ELF-1 (cell line): ENCODE measurements at regions not wholly inside any gene's neighbourhood (a gene's known extent, or its start where the extent isn't known, plus 50 kb on each side); places are given as distances from the start of the nearest gene placed in this dataset.

Experiments used
- DNase-seq: peaks from one replicate; pipeline ENCODE4 v3.0.0-alpha.2; 2016; ENCODE audit warnings: low read depth, low spot score

DNA sequence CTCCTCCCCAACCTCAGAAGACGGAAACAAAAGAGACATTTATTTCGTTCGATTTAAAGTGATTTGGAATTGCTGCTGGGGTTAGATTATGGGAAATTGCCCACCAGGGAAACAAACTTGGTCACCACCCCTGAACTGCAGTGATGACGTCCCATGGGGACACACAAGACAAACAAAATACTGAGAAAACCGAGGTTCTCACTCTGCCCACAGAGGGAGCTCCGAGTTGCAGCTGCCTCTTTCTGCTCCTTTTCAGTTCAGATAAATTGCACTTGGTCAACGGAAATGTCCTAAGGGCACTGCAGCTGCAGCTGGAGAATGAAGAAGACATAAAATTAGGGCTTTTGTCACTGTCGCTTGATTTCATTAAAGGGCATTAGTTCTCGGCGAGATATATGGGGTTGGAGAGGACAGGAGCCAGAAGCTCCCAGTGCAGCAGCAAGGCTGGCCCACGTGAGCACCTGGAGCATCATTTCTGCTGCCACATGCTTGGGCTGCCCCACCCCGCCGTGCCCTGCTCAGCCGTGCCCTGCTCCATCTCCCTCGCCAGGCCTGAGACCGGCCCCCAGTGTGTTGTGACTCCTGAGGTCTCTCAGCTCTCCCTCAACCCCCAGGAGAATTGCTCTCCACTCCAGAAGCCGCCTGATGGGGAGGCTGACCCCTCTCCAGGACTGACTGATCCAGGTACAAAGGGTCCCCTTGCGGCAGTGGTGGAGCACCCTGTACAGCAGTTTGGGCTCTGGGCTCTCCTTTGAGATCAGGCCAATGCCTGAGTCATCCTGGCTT, 231.7 kb upstream of the AJAP1 start:
- peak; percentile 55 for DNase-seq

DNA sequence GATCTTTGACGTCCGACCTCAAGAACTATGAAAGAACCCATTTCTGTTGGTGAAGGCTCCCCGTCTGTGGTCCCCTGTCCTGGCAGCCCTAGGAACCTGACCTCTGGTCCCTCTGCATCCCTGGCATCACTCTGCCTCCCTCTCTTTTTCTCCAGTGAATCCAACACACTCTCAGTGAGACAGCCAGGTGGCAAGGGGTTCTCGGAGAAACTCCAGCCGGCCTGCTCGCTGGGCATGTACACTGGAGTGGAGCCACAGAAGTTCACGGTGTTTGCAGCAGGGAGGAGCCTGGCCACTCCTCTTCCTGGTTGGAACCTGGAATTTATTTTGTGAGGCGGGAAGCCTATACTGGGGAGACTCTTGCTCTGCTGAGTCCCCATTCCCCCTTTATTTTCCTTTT, 230.2 kb upstream of the AJAP1 start:
- no peak for DNase-seq

DNA sequence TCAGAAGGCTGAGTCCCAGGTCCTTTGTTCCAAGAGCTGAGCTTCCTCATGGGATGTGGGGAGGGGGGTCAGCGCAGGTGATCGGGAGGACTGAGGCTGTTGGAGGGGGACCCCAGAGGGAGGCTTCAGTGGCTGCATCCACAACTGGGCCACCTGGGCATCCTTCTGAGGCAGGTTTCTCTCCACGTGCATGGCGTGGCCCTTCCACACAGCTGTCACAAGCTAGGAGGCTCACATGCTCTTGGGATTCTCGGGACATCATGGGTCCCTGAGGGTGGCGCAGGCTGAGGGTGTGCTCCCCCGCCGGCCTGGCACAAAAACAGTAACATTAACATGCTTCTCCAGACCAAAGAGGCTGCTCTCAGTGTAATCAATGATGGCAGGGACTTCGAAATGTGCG, 229.6 kb upstream of the AJAP1 start:
- no peak for DNase-seq

DNA sequence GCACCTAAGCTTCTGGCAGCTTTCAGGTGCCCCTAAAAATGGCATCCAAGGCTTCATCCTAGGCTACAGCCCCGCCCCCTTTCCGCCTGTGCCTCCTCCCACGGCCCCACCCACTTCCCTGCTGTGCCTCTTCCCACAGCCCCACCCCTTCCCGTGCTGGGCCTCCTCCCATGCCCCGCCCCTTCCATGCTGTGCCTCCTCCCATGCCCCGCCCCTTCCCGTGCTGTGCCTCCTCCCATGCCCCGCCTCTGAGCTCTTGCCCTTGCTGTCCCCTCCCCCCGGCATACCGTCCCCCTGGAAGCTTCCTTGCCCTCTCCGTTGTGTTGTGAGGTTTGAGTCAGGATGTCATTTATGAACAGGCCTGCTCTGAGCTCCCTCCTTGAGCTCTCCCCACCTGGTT, 228.5 kb upstream of the AJAP1 start:
- peak; percentile 50 for DNase-seq

- DNase-seq = no peak
Measured at GRCh38 chr1:4428711-4429110, 225.7 kb upstream of the AJAP1 start.

GRCh38 chr1:4430406-4431365, 223.7 kb upstream of the AJAP1 start:
- no peak for DNase-seq

- no peak for DNase-seq
Measured at GRCh38 chr1:4431491-4431890, 222.9 kb upstream of the AJAP1 start.

GRCh38 chr1:4433075-4433474, 221.3 kb upstream of the AJAP1 start:
- no peak for DNase-seq

DNA sequence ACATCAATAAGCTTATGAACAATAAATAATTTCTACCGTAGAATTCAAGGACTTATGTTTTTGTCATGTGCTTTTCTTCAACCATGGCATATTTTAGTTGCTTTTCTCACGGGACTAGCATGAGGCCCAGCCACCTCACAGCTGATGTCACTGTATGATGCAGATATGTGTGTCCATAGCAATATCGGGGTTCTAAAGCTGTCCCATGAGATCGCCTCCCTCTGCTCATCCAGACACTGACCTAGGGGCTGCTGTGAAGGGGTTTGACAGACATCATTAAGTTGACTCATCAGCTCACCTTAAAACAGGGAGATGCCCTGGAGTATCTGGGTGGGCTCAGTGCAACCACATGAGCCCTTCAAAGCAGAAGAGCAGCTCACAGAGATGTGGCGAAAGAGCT, 210.3 kb upstream of the AJAP1 start:
- DNase-seq = no peak

- peak; percentile 64 for DNase-seq
Measured at GRCh38 chr1:4447778-4448420, 206.5 kb upstream of the AJAP1 start.

GRCh38 chr1:4449972-4450371, 204.4 kb upstream of the AJAP1 start:
- DNase-seq = no peak

DNA sequence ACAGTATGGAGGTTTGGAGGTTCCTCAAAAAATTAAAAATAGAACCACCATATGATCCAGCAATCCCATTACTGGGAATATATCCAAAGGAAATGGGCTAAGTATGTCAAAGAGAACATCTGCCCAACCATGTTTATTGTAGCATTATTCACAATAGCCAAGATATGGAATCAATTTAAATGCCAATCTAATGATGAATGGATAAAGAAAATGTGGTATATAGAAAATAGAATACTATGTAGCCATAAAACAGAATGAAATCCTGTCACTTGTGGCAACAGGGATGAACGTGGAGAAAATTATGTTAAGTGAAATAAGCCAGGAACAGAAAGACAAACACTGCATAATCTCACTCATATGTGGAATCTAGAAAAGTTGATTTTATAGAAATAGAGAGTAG, 201.7 kb upstream of the AJAP1 start:
- no peak for DNase-seq

DNA sequence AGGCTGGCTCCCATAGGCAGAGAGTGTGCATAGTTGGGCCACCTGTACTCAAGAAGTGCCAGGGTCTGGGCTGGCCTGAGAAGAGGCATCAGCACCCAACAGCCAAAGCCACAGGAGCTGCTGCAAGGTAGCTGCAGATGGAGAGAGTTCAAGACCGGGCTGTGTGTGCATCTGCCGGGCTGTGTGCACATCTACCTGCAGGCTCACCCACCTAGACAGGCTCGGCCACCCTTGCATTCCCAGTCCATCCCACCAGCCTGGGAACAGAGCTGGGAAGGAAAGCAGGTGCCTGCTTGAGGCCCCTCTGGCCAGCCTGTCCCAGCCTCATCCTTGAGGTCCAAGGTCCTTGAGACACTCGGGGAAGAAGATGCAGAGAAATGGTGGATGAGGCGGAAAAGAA, 194.4 kb upstream of the AJAP1 start:
- DNase-seq = no peak

DNA sequence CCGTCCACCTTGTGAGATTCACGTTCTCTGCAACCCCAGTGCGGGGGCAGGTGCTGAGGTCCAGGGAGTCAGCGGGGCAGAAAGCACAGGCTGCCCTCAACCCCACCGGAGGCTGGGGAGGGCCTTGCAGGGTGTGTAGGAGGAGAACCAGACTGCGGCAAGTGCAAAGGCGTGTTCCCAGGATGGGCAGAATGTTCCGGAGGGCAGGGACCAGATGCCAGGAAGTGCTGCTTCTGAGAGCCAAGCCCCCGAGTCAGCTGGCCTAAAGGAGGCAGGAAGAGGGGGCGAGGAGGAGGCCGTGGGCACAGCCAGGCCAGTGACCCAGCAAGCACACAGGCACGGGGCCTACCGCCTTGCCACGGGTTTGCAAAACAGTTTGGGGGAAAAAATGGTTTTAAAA, 193.8 kb upstream of the AJAP1 start:
- no peak for DNase-seq

DNA sequence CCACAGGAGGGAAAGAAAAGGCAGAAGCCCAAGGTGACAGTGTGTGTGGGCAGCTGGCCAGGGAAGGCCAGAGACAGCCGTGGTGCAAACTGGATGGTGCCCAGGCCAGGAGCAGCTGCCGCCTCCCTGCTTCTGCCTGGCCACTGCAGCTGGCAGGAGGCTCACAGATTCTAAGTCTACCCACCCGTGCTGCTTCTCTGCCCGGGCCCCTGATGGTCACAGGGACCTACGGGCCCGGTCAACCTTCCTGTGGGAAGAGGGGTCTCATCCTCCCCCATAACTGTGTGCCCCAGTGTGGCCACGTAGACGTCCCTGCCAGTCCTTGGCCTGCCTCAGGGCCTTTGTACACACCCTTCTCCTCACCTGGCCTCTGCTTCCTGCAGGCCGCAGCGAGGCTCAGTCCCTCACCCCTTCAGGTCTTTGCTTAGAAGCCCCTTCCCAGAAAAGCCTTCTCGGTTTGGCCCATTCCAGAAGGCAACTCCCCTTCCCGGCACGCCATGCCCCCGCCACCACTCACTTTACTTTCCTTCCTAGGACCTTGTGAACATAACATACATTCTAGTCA, 192.6 kb upstream of the AJAP1 start:
- DNase-seq = no peak

GRCh38 chr1:4462831-4463484, 191.5 kb upstream of the AJAP1 start:
- DNase-seq = no peak

GRCh38 chr1:4463631-4464030, 190.8 kb upstream of the AJAP1 start:
- DNase-seq = no peak

- no peak for DNase-seq
Measured at GRCh38 chr1:4464478-4464877, 189.9 kb upstream of the AJAP1 start.

- DNase-seq = no peak
Measured at GRCh38 chr1:4467241-4467640, 187.2 kb upstream of the AJAP1 start.

- DNase-seq = no peak
Measured at GRCh38 chr1:4468386-4468785, 186.0 kb upstream of the AJAP1 start.

DNA sequence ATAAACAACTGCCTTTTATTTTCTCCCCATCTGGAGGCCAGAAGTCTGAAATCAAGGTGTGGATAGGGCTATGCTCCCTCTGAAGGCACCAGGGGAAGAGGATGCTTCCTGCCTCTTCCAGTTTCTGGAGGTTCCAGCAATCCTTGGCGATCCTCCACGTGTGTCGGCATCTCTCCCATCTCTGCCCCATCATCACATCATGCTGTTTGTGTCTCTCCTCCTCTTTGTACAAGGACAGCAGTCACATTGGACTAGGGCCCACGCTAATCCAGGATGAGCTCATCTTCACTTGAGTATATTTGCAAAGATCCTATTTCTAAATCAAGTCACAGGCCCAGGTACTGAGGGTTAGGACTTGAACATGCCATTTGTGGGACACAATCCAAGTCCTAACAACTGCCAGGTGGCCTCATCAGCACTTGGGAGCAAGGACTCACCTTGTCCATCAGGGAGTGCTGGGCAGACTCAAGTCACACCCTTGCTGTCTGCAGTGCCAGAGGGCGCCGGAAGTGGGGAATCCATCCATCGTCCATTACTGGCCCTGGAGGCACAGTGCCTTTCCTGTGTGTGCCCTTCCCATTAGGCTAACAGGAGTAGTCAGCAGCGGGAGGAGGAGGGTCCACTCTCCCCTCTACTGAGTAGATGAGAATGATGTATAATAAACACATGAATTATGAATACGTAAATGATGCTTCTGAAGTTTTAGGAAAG, 185.4 kb upstream of the AJAP1 start:
- DNase-seq = no peak
